Activated T-helper 1 cell treated with anti-CD3 and anti-CD28 coated beads, Interleukin-12 subunit alpha, Interleukin-12 subunit beta, Interleukin-2, Interleukin-4 antibody, amounts not matched to agents 30 ng/mL and 10 ng/mL and 1 ng/mL, durations not matched to agents 14 hours and 24 hours and 36 hours (primary cell): ENCODE measurements at regions not wholly inside any gene's neighbourhood (a gene's known extent, or its start where the extent isn't known, plus 50 kb on each side); places are given as distances from the start of the nearest gene placed in this dataset.

ENCODE experiments used
- DNase-seq: peaks from one replicate; pipeline ENCODE4 v3.0.0; 2021; ENCODE audit warnings: low spot score
- H3K27ac Mint-ChIP-seq: one replicate; pipeline ENCODE4 v1.8.0; 2021; ENCODE audit warnings: mild to moderate bottlenecking, mixed read lengths
- H3K27me3 Mint-ChIP-seq: one replicate; pipeline ENCODE4 v1.8.0; 2022; ENCODE audit warnings: mild to moderate bottlenecking, moderate library complexity, mixed read lengths; ENCODE audit not compliant: insufficient read depth
- H3K36me3 Mint-ChIP-seq: one replicate; pipeline ENCODE4 v1.8.0; 2021; ENCODE audit warnings: low read depth, mixed read lengths
- H3K4me1 Mint-ChIP-seq: one replicate; pipeline ENCODE4 v1.8.0; 2021; ENCODE audit warnings: low read depth, mixed read lengths
- H3K4me3 Mint-ChIP-seq: one replicate; pipeline ENCODE4 v1.8.0; 2021; ENCODE audit warnings: mild to moderate bottlenecking, moderate library complexity, mixed read lengths
- H3K9me3 Mint-ChIP-seq: one replicate; pipeline ENCODE4 v1.8.0; 2021; ENCODE audit warnings: mixed read lengths
- intact Hi-C: fragments of 100-400 bp; cut with micrococcal nuclease; formaldehyde crosslinking; loops from one replicate; pipeline ENCODE4 v1.15.1; 2024

- Mint-ChIP-seq H3K27me3 (peaks cover 13% of the 10 kb centered on the region), H3K9me3 (peaks cover 11% of the 10 kb centered on the region), H3K4me1 (no peaks in the 10 kb centered on the region), H3K4me3 (no peak overlapping the region), H3K27ac (no peak overlapping the region), H3K36me3 (no peaks in the 10 kb centered on the region)
- intact Hi-C loops, result no loop called here
- no peak for DNase-seq
Measured at GRCh38 chr21:32894321-32894720, 122.8 kb upstream of the PAXBP1 start.

GRCh38 chr21:32900814-32901213 lies 124.9 kb upstream of the OLIG2 start:
- Mint-ChIP-seq H3K36me3 (no peaks in the 10 kb centered on the region), H3K27me3 (peaks cover 15% of the 10 kb centered on the region), H3K9me3 (no peaks in the 10 kb centered on the region), H3K4me1 (no peaks in the 10 kb centered on the region), H3K27ac (no peak overlapping the region), H3K4me3 (no peak overlapping the region)
- intact Hi-C loops, result no loop called here
- DNase-seq, result no peak

GRCh38 chr21:32907521-32907920 lies 118.2 kb upstream of the OLIG2 start:
- no peaks in the 10 kb centered on the region for H3K36me3 Mint-ChIP-seq
- H3K4me1 Mint-ChIP-seq, result no peaks in the 10 kb centered on the region
- intact Hi-C loops, result no loop called here
- peaks cover 15% of the 10 kb centered on the region for H3K27me3 Mint-ChIP-seq
- no peaks in the 10 kb centered on the region for H3K9me3 Mint-ChIP-seq
- H3K27ac Mint-ChIP-seq, result no peak overlapping the region
- no peak overlapping the region for H3K4me3 Mint-ChIP-seq
- DNase-seq, result no peak

GRCh38 chr21:32908534-32908933 lies 117.2 kb upstream of the OLIG2 start:
- Mint-ChIP-seq H3K4me3 (no peak overlapping the region), H3K4me1 (no peaks in the 10 kb centered on the region), H3K27me3 (peaks cover 14% of the 10 kb centered on the region)

GRCh38 chr21:32909393-32909792 lies 116.3 kb upstream of the OLIG2 start:
- intact Hi-C loops, result no loop called here
- no peak for DNase-seq
- Mint-ChIP-seq H3K4me1 (peaks cover 3% of the 10 kb centered on the region), H3K36me3 (no peaks in the 10 kb centered on the region), H3K27me3 (peaks cover 14% of the 10 kb centered on the region), H3K4me3 (no peak overlapping the region), H3K9me3 (no peaks in the 10 kb centered on the region), H3K27ac (no peak overlapping the region)

More at GRCh38 chr21:32908534-32908933, 117.2 kb upstream of the OLIG2 start:
- no peaks in the 10 kb centered on the region for H3K36me3 Mint-ChIP-seq
- no peaks in the 10 kb centered on the region for H3K9me3 Mint-ChIP-seq
- intact Hi-C loops, result no loop called here
- DNase-seq, result no peak
- no peak overlapping the region for H3K27ac Mint-ChIP-seq

- DNase-seq, result no peak
- no peak overlapping the region for H3K4me3 Mint-ChIP-seq
- intact Hi-C loops, result loop anchor here (2.0 kb wide), 1 partner anchor 18 kb away; no protein-coding TSS in a partner anchor
- H3K27ac Mint-ChIP-seq, result no peak overlapping the region
- no peaks in the 10 kb centered on the region for H3K9me3 Mint-ChIP-seq
- H3K36me3 Mint-ChIP-seq, result no peaks in the 10 kb centered on the region
- H3K4me1 Mint-ChIP-seq, result peaks cover 9% of the 10 kb centered on the region
- peaks cover 10% of the 10 kb centered on the region for H3K27me3 Mint-ChIP-seq
Measured at GRCh38 chr21:32914424-32915039, 111.2 kb upstream of the OLIG2 start.

- no peaks in the 10 kb centered on the region for H3K9me3 Mint-ChIP-seq
- no peak overlapping the region for H3K27ac Mint-ChIP-seq
- intact Hi-C loops, result loop anchor here (2.0 kb wide), 1 partner anchor 18 kb away; no protein-coding TSS in a partner anchor
- DNase-seq, result no peak
- no peaks in the 10 kb centered on the region for H3K36me3 Mint-ChIP-seq
- H3K4me3 Mint-ChIP-seq, result no peak overlapping the region
- peaks cover 7% of the 10 kb centered on the region for H3K27me3 Mint-ChIP-seq
- H3K4me1 Mint-ChIP-seq, result peaks cover 9% of the 10 kb centered on the region
Measured at GRCh38 chr21:32915099-32915498, 110.6 kb upstream of the OLIG2 start.

GRCh38 chr21:32916088-32916487 lies 109.6 kb upstream of the OLIG2 start:
- H3K4me3 Mint-ChIP-seq, result no peak overlapping the region
- H3K27ac Mint-ChIP-seq, result no peak overlapping the region
- no peaks in the 10 kb centered on the region for H3K36me3 Mint-ChIP-seq
- no peak for DNase-seq
- intact Hi-C loops, result no loop called here
- H3K27me3 Mint-ChIP-seq, result peaks cover 6% of the 10 kb centered on the region
- peaks cover 9% of the 10 kb centered on the region for H3K4me1 Mint-ChIP-seq
- no peaks in the 10 kb centered on the region for H3K9me3 Mint-ChIP-seq

GRCh38 chr21:32916522-32917099 lies 109.1 kb upstream of the OLIG2 start:
- Mint-ChIP-seq H3K27ac (no peak overlapping the region), H3K36me3 (no peaks in the 10 kb centered on the region), H3K4me1 (peaks cover 9% of the 10 kb centered on the region), H3K9me3 (no peaks in the 10 kb centered on the region), H3K4me3 (no peak overlapping the region), H3K27me3 (peaks cover 6% of the 10 kb centered on the region)
- no peak for DNase-seq
- intact Hi-C loops, result no loop called here

GRCh38 chr21:32917362-32918135 lies 108.2 kb upstream of the OLIG2 start:
- no peak for DNase-seq
- no peak overlapping the region for H3K4me3 Mint-ChIP-seq
- no peaks in the 10 kb centered on the region for H3K9me3 Mint-ChIP-seq
- peaks cover 6% of the 10 kb centered on the region for H3K27me3 Mint-ChIP-seq
- H3K27ac Mint-ChIP-seq, result no peak overlapping the region
- peaks cover 9% of the 10 kb centered on the region for H3K4me1 Mint-ChIP-seq
- no peaks in the 10 kb centered on the region for H3K36me3 Mint-ChIP-seq
- intact Hi-C loops, result no loop called here

GRCh38 chr21:32918478-32919120 lies 107.1 kb upstream of the OLIG2 start:
- H3K9me3 Mint-ChIP-seq, result no peaks in the 10 kb centered on the region
- H3K4me3 Mint-ChIP-seq, result no peak overlapping the region
- no peak for DNase-seq
- peaks cover 9% of the 10 kb centered on the region for H3K4me1 Mint-ChIP-seq
- intact Hi-C loops, result no loop called here
- H3K27me3 Mint-ChIP-seq, result peaks cover 3% of the 10 kb centered on the region
- H3K36me3 Mint-ChIP-seq, result no peaks in the 10 kb centered on the region
- no peak overlapping the region for H3K27ac Mint-ChIP-seq

GRCh38 chr21:32920474-32920873 lies 105.3 kb upstream of the OLIG2 start:
- Mint-ChIP-seq H3K27ac (no peak overlapping the region), H3K4me3 (no peak overlapping the region), H3K4me1 (no peaks in the 10 kb centered on the region), H3K9me3 (peaks cover 12% of the 10 kb centered on the region), H3K36me3 (peaks cover 2% of the 10 kb centered on the region), H3K27me3 (peaks cover 3% of the 10 kb centered on the region)
- intact Hi-C loops, result no loop called here
- no peak for DNase-seq
